ENCODE measurements at regions not wholly inside any gene's neighbourhood (a gene's known extent, or its start where the extent isn't known, plus 50 kb on each side); places are given as distances from the start of the nearest gene placed in this dataset.

- DNase-seq (ENCODE audit: low read depth), result no peak
- H3K4me3 ChIP-seq (ENCODE audit: low read depth, low read length), result no peak overlapping the region
- TF ChIP-seq, protein P1, sequence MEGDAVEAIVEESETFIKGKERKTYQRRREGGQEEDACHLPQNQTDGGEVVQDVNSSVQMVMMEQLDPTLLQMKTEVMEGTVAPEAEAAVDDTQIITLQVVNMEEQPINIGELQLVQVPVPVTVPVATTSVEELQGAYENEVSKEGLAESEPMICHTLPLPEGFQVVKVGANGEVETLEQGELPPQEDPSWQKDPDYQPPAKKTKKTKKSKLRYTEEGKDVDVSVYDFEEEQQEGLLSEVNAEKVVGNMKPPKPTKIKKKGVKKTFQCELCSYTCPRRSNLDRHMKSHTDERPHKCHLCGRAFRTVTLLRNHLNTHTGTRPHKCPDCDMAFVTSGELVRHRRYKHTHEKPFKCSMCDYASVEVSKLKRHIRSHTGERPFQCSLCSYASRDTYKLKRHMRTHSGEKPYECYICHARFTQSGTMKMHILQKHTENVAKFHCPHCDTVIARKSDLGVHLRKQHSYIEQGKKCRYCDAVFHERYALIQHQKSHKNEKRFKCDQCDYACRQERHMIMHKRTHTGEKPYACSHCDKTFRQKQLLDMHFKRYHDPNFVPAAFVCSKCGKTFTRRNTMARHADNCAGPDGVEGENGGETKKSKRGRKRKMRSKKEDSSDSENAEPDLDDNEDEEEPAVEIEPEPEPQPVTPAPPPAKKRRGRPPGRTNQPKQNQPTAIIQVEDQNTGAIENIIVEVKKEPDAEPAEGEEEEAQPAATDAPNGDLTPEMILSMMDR (IDR thresholded peaks at IDR 0.05; ENCODE audit: insufficient read depth, low read length), result no peak
These were observed 296.7 kb upstream of the ATP5MC3 start for GRCh38 chr2:175478096-175478768.

- no peak overlapping the region for H3K4me3 ChIP-seq (ENCODE audit: low read depth, low read length)
- TF ChIP-seq, protein P1 (IDR thresholded peaks at IDR 0.05; ENCODE audit: insufficient read depth, low read length), result no peak
- no peak for DNase-seq (ENCODE audit: low read depth)
These were observed 295.4 kb upstream of the ATP5MC3 start for GRCh38 chr2:175476948-175477347.

- TF ChIP-seq, protein P1 (IDR thresholded peaks at IDR 0.05; ENCODE audit: insufficient read depth, low read length), result no peak
- DNase-seq (ENCODE audit: low read depth), result no peak
- H3K4me3 ChIP-seq (ENCODE audit: low read depth, low read length), result no peak overlapping the region
These were observed 294.9 kb upstream of the ATP5MC3 start for GRCh38 chr2:175476374-175476773.

DNA sequence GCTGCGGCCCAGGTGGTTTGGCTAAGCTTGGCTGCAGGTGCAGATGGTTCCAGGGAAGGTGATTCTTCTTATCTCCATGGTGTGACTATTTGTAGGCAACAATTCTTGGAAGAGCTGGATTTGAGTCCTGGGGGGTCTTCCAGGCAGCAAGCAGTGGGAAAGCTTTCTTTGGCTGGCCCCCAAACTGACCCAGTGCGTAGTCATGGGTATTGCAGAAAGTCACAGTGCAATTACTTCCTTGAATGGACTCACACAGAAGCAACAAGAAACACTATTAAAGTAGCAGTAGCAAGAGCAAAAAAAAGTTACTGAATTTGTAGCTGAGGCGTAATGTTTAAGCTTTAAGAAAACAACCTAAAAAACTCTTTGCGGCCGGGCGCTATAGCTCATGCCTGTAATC, 293.6 kb upstream of the ATP5MC3 start:
- H3K4me3 ChIP-seq (ENCODE audit: low read depth, low read length), result no peak overlapping the region
- TF ChIP-seq, protein P1 (IDR thresholded peaks at IDR 0.05; ENCODE audit: insufficient read depth, low read length), result no peak
- no peak for DNase-seq (ENCODE audit: low read depth)

GRCh38 chr2:175468431-175469098, 287.1 kb upstream of the ATP5MC3 start:
- no peak overlapping the region for H3K4me3 ChIP-seq (ENCODE audit: low read depth, low read length)
- TF ChIP-seq, protein P1 (IDR thresholded peaks at IDR 0.05; ENCODE audit: insufficient read depth, low read length), result no peak
- DNase-seq (ENCODE audit: low read depth), result no peak

DNA sequence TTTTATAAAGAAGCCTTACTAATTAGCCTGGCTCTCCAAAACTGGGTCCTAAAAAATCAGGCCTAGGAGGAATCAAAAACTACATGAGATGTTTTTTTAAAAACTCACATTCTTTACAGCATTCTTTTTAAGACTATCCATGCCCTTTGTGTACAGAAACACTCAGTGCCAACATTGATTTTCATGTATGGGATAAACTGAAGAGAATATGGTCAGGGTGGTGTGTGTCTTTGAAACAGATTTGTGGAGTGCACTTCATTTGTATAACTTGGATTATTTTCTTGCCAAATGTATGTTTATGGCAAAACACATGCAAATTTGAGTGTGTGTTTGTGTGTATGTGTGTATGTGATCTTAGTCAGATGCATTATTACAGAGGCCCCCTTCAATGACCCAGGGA, 283.6 kb upstream of the ATP5MC3 start:
- H3K4me3 ChIP-seq (ENCODE audit: low read depth, low read length), result no peak overlapping the region
- DNase-seq (ENCODE audit: low read depth), result no peak
- TF ChIP-seq, protein P1 (IDR thresholded peaks at IDR 0.05; ENCODE audit: insufficient read depth, low read length), result no peak

Data from fibroblast of the aortic adventitia (primary cell).